A673 (cell line): ENCODE measurements at regions not wholly inside any gene's neighbourhood (a gene's known extent, or its start where the extent isn't known, plus 50 kb on each side); places are given as distances from the start of the nearest gene placed in this dataset.

Experiments used
- BruUV-seq: library from RNA; stranded (reverse); fragments of 400-500 nt; replicated peaks from 2 replicates; lab custom pipeline; 2021; lab: Mats Ljungman, UMichigan
- CTCF ChIA-PET: fragments of 300-600 bp; sonication (Branson Sonifier 250); formaldehyde crosslinking; loops from one replicate; lab custom pipeline; 2022; ENCODE audit warnings: antibody characterized with exemption; lab: Charles Lee
- POLR2A ChIA-PET: fragments of 300-600 bp; sonication (Branson Sonifier 250); formaldehyde crosslinking; loops from one replicate; lab custom pipeline; 2022; ENCODE audit warnings: antibody characterized with exemption; ENCODE audit not compliant: low non-redundant PET; lab: Charles Lee
- DNase-seq: peaks from one replicate; pipeline ENCODE4 v3.0.0-alpha.2; 2015; ENCODE audit warnings: low spot score
- H3K27ac ChIP-seq: fragments of 200-600 bp; sonication (generic); 2 replicates; pipeline ENCODE4 v1.5.1; 2016; ENCODE audit warnings: mixed run types, low read depth, mild to moderate bottlenecking, mixed read lengths, antibody characterized with exemption, low read length; ENCODE audit not compliant: poor library complexity, severe bottlenecking
- H3K27me3 ChIP-seq: fragments of 200-600 bp; sonication (generic); replicated peaks from 2 replicates; pipeline ENCODE4 v1.6.1; 2017; ENCODE audit warnings: mixed run types, low read depth, mild to moderate bottlenecking, mixed read lengths, antibody characterized with exemption, low read length; ENCODE audit not compliant: insufficient read depth, poor library complexity
- H3K36me3 ChIP-seq: fragments of 200-600 bp; sonication (generic); 2 replicates; pipeline ENCODE4 v1.6.1; 2016; ENCODE audit warnings: mixed run types, mild to moderate bottlenecking, mixed read lengths, antibody characterized with exemption, low read length; ENCODE audit not compliant: insufficient read depth, poor library complexity, severe bottlenecking
- H3K4me1 ChIP-seq: fragments of 200-600 bp; sonication (generic); 2 replicates; pipeline ENCODE4 v1.6.1; 2017; ENCODE audit warnings: mixed run types, mild to moderate bottlenecking, mixed read lengths, antibody characterized with exemption, low read length; ENCODE audit not compliant: insufficient read depth, poor library complexity, severe bottlenecking
- H3K4me3 ChIP-seq: fragments of 200-600 bp; sonication (generic); 2 replicates; pipeline ENCODE4 v1.5.1; 2016; ENCODE audit warnings: low read depth, mixed run types, mild to moderate bottlenecking, mixed read lengths, low read length; ENCODE audit not compliant: poor library complexity, severe bottlenecking
- H3K9me3 ChIP-seq: fragments of 200-600 bp; sonication (generic); 2 replicates; pipeline ENCODE4 v1.6.1; 2016; ENCODE audit warnings: mixed run types, low read depth, mild to moderate bottlenecking, mixed read lengths, antibody characterized with exemption, low read length; ENCODE audit not compliant: poor library complexity, severe bottlenecking
- EZH2 ChIP-seq: fragments of 200-600 bp; sonication (generic); IDR thresholded peaks from 2 replicates; pipeline ENCODE4 v1.6.1; 2017; ENCODE audit warnings: borderline replicate concordance, low read depth, mild to moderate bottlenecking, mixed read lengths, antibody characterized with exemption, low read length; ENCODE audit not compliant: poor library complexity, severe bottlenecking
- intact Hi-C: fragments of 100-400 bp; cut with micrococcal nuclease; formaldehyde crosslinking; loops from one replicate; pipeline ENCODE4 v1.10.0; 2022; ENCODE audit not compliant: unreplicated experiment
- TF ChIP-seq, protein P1 (sequence below): fragments of 300-800, 200-600 bp; sonication (generic); conservative IDR thresholded peaks from 2 replicates; pipeline ENCODE4 v1.5.1; 2017; ENCODE audit warnings: low read depth, mild to moderate bottlenecking, antibody characterized with exemption, low read length, moderate library complexity, mixed read lengths

DNA sequence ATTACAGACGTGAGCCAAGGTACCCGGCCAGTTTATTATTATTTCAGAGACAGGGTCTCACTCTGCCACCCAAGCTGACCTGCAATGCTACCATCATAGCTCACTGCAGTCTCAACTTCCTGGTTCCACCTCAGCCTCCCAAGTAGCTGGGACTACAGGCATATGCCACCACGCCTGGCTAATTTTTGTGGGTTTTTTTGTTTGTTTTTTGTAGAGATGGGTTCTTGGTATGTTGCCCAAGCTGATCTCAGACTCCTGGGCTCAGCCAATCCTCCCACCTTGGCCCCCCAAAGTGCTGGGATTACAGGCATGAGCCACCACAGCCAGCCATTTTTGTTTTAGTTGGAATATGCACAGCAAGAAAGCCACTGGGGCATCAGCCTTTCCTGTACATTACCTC lies 115.7 kb downstream of the MRM1 start:
- CTCF ChIA-PET = no interaction called here
- no TSS peak for BruUV-seq

DNA sequence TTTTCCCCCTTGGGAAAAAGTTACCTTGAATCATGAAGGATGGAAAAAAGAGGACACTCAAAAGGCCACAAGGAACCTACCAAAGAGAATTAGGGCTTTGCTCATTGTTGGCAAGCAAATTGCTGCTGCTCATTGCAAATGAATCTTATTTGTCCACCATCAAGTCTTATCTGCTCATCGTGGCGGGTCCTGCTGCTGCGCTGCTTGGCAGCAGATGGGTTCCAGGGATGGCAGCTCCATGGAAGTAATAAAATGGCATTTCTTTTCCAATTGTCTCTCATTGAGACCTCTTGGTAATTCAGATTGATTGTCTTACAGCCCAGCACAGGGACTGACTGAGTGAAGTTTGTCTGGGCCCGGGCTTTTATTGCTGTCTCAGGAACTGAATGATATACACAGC lies 118.7 kb downstream of the MRM1 start:
- BruUV-seq = no TSS peak
- DNase-seq = no peak
- POLR2A ChIA-PET = no interaction called here
- Histone ChIP-seq H3K4me1 (peaks cover 3% of the 10 kb centered on the region), H3K4me3 (no peak overlapping the region), H3K9me3 (no peaks in the 10 kb centered on the region), H3K27ac (no peak overlapping the region), H3K27me3 (no peaks in the 10 kb centered on the region), H3K36me3 (no peaks in the 10 kb centered on the region)
- TF ChIP-seq EZH2 = no peak
- TF ChIP-seq, protein P1, sequence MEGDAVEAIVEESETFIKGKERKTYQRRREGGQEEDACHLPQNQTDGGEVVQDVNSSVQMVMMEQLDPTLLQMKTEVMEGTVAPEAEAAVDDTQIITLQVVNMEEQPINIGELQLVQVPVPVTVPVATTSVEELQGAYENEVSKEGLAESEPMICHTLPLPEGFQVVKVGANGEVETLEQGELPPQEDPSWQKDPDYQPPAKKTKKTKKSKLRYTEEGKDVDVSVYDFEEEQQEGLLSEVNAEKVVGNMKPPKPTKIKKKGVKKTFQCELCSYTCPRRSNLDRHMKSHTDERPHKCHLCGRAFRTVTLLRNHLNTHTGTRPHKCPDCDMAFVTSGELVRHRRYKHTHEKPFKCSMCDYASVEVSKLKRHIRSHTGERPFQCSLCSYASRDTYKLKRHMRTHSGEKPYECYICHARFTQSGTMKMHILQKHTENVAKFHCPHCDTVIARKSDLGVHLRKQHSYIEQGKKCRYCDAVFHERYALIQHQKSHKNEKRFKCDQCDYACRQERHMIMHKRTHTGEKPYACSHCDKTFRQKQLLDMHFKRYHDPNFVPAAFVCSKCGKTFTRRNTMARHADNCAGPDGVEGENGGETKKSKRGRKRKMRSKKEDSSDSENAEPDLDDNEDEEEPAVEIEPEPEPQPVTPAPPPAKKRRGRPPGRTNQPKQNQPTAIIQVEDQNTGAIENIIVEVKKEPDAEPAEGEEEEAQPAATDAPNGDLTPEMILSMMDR = no peak
- CTCF ChIA-PET = no interaction called here
- intact Hi-C loops = no loop called here

More for the DNA sequence above, 115.7 kb downstream of the MRM1 start:
- no peak for DNase-seq
- POLR2A ChIA-PET = no interaction called here
- TF ChIP-seq EZH2 = no peak
- TF ChIP-seq, protein P1 = no peak
- intact Hi-C loops = loop anchor here (10.0 kb wide), 1 partner anchor 58 kb away; no protein-coding TSS in a partner anchor
- no peaks in the 10 kb centered on the region for H3K9me3 ChIP-seq
- H3K4me3 ChIP-seq = no peak overlapping the region
- no peaks in the 10 kb centered on the region for H3K36me3 ChIP-seq
- no peak overlapping the region for H3K27ac ChIP-seq
- H3K4me1 ChIP-seq = no peaks in the 10 kb centered on the region
- H3K27me3 ChIP-seq = no peaks in the 10 kb centered on the region

DNA sequence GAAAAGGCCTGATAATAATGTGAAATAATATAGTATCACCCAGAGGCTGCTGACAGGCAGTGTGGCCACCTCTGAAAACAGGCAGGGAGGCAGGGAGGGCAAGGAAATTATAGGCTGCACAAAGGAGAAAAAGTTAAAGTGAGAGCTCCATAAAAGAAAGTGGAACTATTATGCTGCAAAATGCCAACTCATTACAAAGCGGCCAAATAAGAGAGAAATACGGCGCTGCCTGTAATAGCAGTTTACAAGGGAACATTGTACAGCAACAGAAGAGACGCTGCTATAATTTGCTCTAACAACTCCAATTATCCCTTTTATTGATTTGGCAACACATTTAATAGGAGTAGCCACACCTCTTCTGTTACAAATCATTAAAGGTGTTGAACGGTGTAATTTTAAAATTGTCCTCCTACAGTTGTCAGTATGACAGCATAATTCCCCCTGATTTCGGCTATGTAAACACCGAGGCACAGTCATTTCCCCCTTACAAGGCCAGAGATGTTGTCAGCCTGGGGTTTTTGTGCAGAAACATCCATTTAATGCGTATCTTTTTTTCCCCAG lies 120.3 kb downstream of the MRM1 start:
- H3K9me3 ChIP-seq = no peaks in the 10 kb centered on the region
- H3K4me3 ChIP-seq = peak overlapping the region; percentile 27
- BruUV-seq = no TSS peak
- intact Hi-C loops = no loop called here
- POLR2A ChIA-PET = no interaction called here
- peaks cover 3% of the 10 kb centered on the region for H3K4me1 ChIP-seq
- TF ChIP-seq EZH2 = no peak
- TF ChIP-seq, protein P1 = no peak
- no peak for DNase-seq
- no peak overlapping the region for H3K27ac ChIP-seq
- CTCF ChIA-PET = no interaction called here
- no peaks in the 10 kb centered on the region for H3K27me3 ChIP-seq
- no peaks in the 10 kb centered on the region for H3K36me3 ChIP-seq
